Keratinocyte (primary cell): ENCODE measurements at regions not wholly inside any gene's neighbourhood (a gene's known extent, or its start where the extent isn't known, plus 50 kb on each side); places are given as distances from the start of the nearest gene placed in this dataset.

ENCODE experiments used
- DNase-seq: peaks from one replicate; pipeline ENCODE4 v3.0.0-alpha.2; 2011; ENCODE audit warnings: low read depth, missing footprints, low spot score
- FAIRE-seq: peaks from 2 replicates; lab custom pipeline; 2011; peaks lifted over from hg19 to GRCh38; lab: Jason Lieb, UNC
- H2AFZ ChIP-seq: 2 replicates; pipeline ENCODE4 v1.6.0; 2012; ENCODE audit warnings: low read length, control low read depth, inconsistent platforms; ENCODE audit not compliant: control insufficient read depth
- H3K27ac ChIP-seq: 2 replicates; pipeline ENCODE4 v1.5.1; 2011; ENCODE audit warnings: low read length; ENCODE audit not compliant: control insufficient read depth, insufficient read depth
- H3K27me3 ChIP-seq: 3 replicates; pipeline ENCODE4 v1.6.0; 2011; ENCODE audit warnings: low read length; ENCODE audit not compliant: control insufficient read depth, insufficient read depth; ENCODE audit errors: extremely low read depth
- H3K36me3 ChIP-seq, 2 experiments: 2 replicates in 1 of 2; 3 replicates in 1 of 2; pipeline ENCODE4 v1.5.1; 2011; ENCODE audit warnings: low read length in 2 of 2, mild to moderate bottlenecking in 1 of 2; ENCODE audit not compliant: control insufficient read depth in 2 of 2, insufficient read depth in 2 of 2; ENCODE audit errors: extremely low read depth in 1 of 2
- H3K4me1 ChIP-seq: 3 replicates; pipeline ENCODE4 v1.5.1; 2011; ENCODE audit warnings: low read length; ENCODE audit not compliant: control insufficient read depth, insufficient read depth; ENCODE audit errors: extremely low read depth
- H3K4me2 ChIP-seq: 3 replicates; pipeline ENCODE4 v1.6.0; 2011; ENCODE audit warnings: low read depth, low read length; ENCODE audit not compliant: control insufficient read depth, insufficient read depth; ENCODE audit errors: extremely low read depth
- H3K4me3 ChIP-seq, 3 experiments: fragments of 200-600 bp in 1 of 3; sonication (generic) in 1 of 3; 2 replicates in 2 of 3; 3 replicates in 1 of 3; pipeline ENCODE4 v1.5.1; 2011 to 2016; ENCODE audit warnings: low read length in 3 of 3, mild to moderate bottlenecking in 3 of 3, control low read depth in 2 of 3, inconsistent platforms in 1 of 3, low read depth in 1 of 3, mixed read lengths in 1 of 3, mixed run types in 1 of 3, moderate library complexity in 1 of 3; ENCODE audit not compliant: control insufficient read depth in 2 of 3, insufficient read depth in 2 of 3; ENCODE audit errors: extremely low read depth in 1 of 3
- H3K79me2 ChIP-seq: 2 replicates; pipeline ENCODE4 v1.6.0; 2012; ENCODE audit warnings: low read length; ENCODE audit not compliant: control insufficient read depth, insufficient read depth
- H3K9ac ChIP-seq: 3 replicates; pipeline ENCODE4 v1.6.0; 2011; ENCODE audit warnings: low read length; ENCODE audit not compliant: control insufficient read depth, insufficient read depth; ENCODE audit errors: extremely low read depth
- H3K9me1 ChIP-seq: 3 replicates; pipeline ENCODE4 v1.6.0; 2011; ENCODE audit warnings: low read length; ENCODE audit not compliant: control insufficient read depth, insufficient read depth; ENCODE audit errors: extremely low read depth
- H3K9me3 ChIP-seq: 2 replicates; pipeline ENCODE4 v1.5.1; 2012; ENCODE audit warnings: low read depth, low read length; ENCODE audit not compliant: control insufficient read depth
- H4K20me1 ChIP-seq: 3 replicates; pipeline ENCODE4 v1.6.0; 2011; ENCODE audit warnings: low read length; ENCODE audit not compliant: control insufficient read depth, insufficient read depth; ENCODE audit errors: extremely low read depth
- CTCF ChIP-seq, 3 experiments: IDR thresholded peaks in 1 of 3; conservative IDR thresholded peaks in 1 of 3; optimal IDR thresholded peaks in 1 of 3; 2 replicates in 2 of 3; 3 replicates in 1 of 3; pipeline versions ENCODE3 to v1.5.1; 2011; ENCODE audit warnings: low read length in 3 of 3, mild to moderate bottlenecking in 3 of 3, moderate library complexity in 2 of 3, control low read depth in 1 of 3, inconsistent platforms in 1 of 3; ENCODE audit not compliant: insufficient read depth in 2 of 3; ENCODE audit errors: extremely low read depth in 1 of 3
- EZH2 ChIP-seq: IDR thresholded peaks from one replicate; pipeline ENCODE4 v1.6.1; 2012; ENCODE audit warnings: inconsistent platforms, mild to moderate bottlenecking, low read length, moderate library complexity
- dilution Hi-C: fragments of 300-500 bp; cut with MboI; formaldehyde crosslinking; loops from one replicate; pipeline ENCODE4 v1.7.0; 2020; ENCODE audit warnings: low sequenced_read_pairs; ENCODE audit not compliant: extremely low pct_ligation_motif_present

GRCh38 chr6:6533176-6533575 lies 55.3 kb upstream of the LY86 start:
- dilution Hi-C loops: no loop called here
- H2AFZ ChIP-seq: no peak overlapping the region
- H3K4me1 ChIP-seq: no peaks in the 10 kb centered on the region
- FAIRE-seq (no peak), DNase-seq (no peak)
- H3K9me1 ChIP-seq: no peaks in the 10 kb centered on the region
- TF ChIP-seq EZH2 (no peak), CTCF (optimal IDR thresholded peaks at IDR 0.05 in 1 of 3, IDR thresholded peaks at IDR 0.05 in 1 of 3, conservative IDR thresholded peaks at IDR 0.05 in 1 of 3; ENCODE audit: extremely low read depth in 1 of 3, insufficient read depth in 2 of 3, low read length in 3 of 3) (no peak)
- no peaks in the 10 kb centered on the region for H4K20me1 ChIP-seq
- H3K9me3 ChIP-seq: no peaks in the 10 kb centered on the region
- no peak overlapping the region for H3K4me2 ChIP-seq
- H3K27me3 ChIP-seq: peaks cover under 1% of the 10 kb centered on the region
- no peaks in the 10 kb centered on the region for H3K36me3 ChIP-seq
- no peaks in the 10 kb centered on the region for H3K79me2 ChIP-seq
- no peak overlapping the region for H3K27ac ChIP-seq
- no peak overlapping the region for H3K9ac ChIP-seq
- no peak overlapping the region for H3K4me3 ChIP-seq

GRCh38 chr6:6534399-6534798 lies 54.1 kb upstream of the LY86 start:
- H3K36me3 ChIP-seq: no peaks in the 10 kb centered on the region
- H3K9ac ChIP-seq: no peak overlapping the region
- DNase-seq (no peak), FAIRE-seq (no peak)
- H2AFZ ChIP-seq: no peak overlapping the region
- TF ChIP-seq EZH2 (no peak), CTCF (optimal IDR thresholded peaks at IDR 0.05 in 1 of 3, IDR thresholded peaks at IDR 0.05 in 1 of 3, conservative IDR thresholded peaks at IDR 0.05 in 1 of 3; ENCODE audit: extremely low read depth in 1 of 3, insufficient read depth in 2 of 3, low read length in 3 of 3) (no peak)
- no peak overlapping the region for H3K4me3 ChIP-seq
- H3K79me2 ChIP-seq: no peaks in the 10 kb centered on the region
- no peaks in the 10 kb centered on the region for H3K4me1 ChIP-seq
- no peak overlapping the region for H3K27ac ChIP-seq
- H4K20me1 ChIP-seq: no peaks in the 10 kb centered on the region
- peaks cover 3% of the 10 kb centered on the region for H3K27me3 ChIP-seq
- H3K9me3 ChIP-seq: no peaks in the 10 kb centered on the region
- dilution Hi-C loops: no loop called here
- no peaks in the 10 kb centered on the region for H3K9me1 ChIP-seq
- no peak overlapping the region for H3K4me2 ChIP-seq
